A673 (cell line): ENCODE measurements at regions not wholly inside any gene's neighbourhood (a gene's known extent, or its start where the extent isn't known, plus 50 kb on each side); places are given as distances from the start of the nearest gene placed in this dataset.

ENCODE experiments used
- BruUV-seq: library from RNA; stranded (reverse); fragments of 400-500 nt; replicated peaks from 2 replicates; lab custom pipeline; 2021; lab: Mats Ljungman, UMichigan
- CTCF ChIA-PET: fragments of 300-600 bp; sonication (Branson Sonifier 250); formaldehyde crosslinking; loops from one replicate; lab custom pipeline; 2022; ENCODE audit warnings: antibody characterized with exemption; lab: Charles Lee
- POLR2A ChIA-PET: fragments of 300-600 bp; sonication (Branson Sonifier 250); formaldehyde crosslinking; loops from one replicate; lab custom pipeline; 2022; ENCODE audit warnings: antibody characterized with exemption; ENCODE audit not compliant: low non-redundant PET; lab: Charles Lee
- DNase-seq: peaks from one replicate; pipeline ENCODE4 v3.0.0-alpha.2; 2015; ENCODE audit warnings: low spot score
- H3K27ac ChIP-seq: fragments of 200-600 bp; sonication (generic); 2 replicates; pipeline ENCODE4 v1.5.1; 2016; ENCODE audit warnings: mixed run types, low read depth, mild to moderate bottlenecking, mixed read lengths, antibody characterized with exemption, low read length; ENCODE audit not compliant: poor library complexity, severe bottlenecking
- H3K27me3 ChIP-seq: fragments of 200-600 bp; sonication (generic); replicated peaks from 2 replicates; pipeline ENCODE4 v1.6.1; 2017; ENCODE audit warnings: mixed run types, low read depth, mild to moderate bottlenecking, mixed read lengths, antibody characterized with exemption, low read length; ENCODE audit not compliant: insufficient read depth, poor library complexity
- H3K36me3 ChIP-seq: fragments of 200-600 bp; sonication (generic); 2 replicates; pipeline ENCODE4 v1.6.1; 2016; ENCODE audit warnings: mixed run types, mild to moderate bottlenecking, mixed read lengths, antibody characterized with exemption, low read length; ENCODE audit not compliant: insufficient read depth, poor library complexity, severe bottlenecking
- H3K4me1 ChIP-seq: fragments of 200-600 bp; sonication (generic); 2 replicates; pipeline ENCODE4 v1.6.1; 2017; ENCODE audit warnings: mixed run types, mild to moderate bottlenecking, mixed read lengths, antibody characterized with exemption, low read length; ENCODE audit not compliant: insufficient read depth, poor library complexity, severe bottlenecking
- H3K4me3 ChIP-seq: fragments of 200-600 bp; sonication (generic); 2 replicates; pipeline ENCODE4 v1.5.1; 2016; ENCODE audit warnings: low read depth, mixed run types, mild to moderate bottlenecking, mixed read lengths, low read length; ENCODE audit not compliant: poor library complexity, severe bottlenecking
- H3K9me3 ChIP-seq: fragments of 200-600 bp; sonication (generic); 2 replicates; pipeline ENCODE4 v1.6.1; 2016; ENCODE audit warnings: mixed run types, low read depth, mild to moderate bottlenecking, mixed read lengths, antibody characterized with exemption, low read length; ENCODE audit not compliant: poor library complexity, severe bottlenecking
- EZH2 ChIP-seq: fragments of 200-600 bp; sonication (generic); IDR thresholded peaks from 2 replicates; pipeline ENCODE4 v1.6.1; 2017; ENCODE audit warnings: borderline replicate concordance, low read depth, mild to moderate bottlenecking, mixed read lengths, antibody characterized with exemption, low read length; ENCODE audit not compliant: poor library complexity, severe bottlenecking
- intact Hi-C: fragments of 100-400 bp; cut with micrococcal nuclease; formaldehyde crosslinking; loops from one replicate; pipeline ENCODE4 v1.10.0; 2022; ENCODE audit not compliant: unreplicated experiment
- TF ChIP-seq, protein P1 (sequence below): fragments of 300-800, 200-600 bp; sonication (generic); conservative IDR thresholded peaks from 2 replicates; pipeline ENCODE4 v1.5.1; 2017; ENCODE audit warnings: low read depth, mild to moderate bottlenecking, antibody characterized with exemption, low read length, moderate library complexity, mixed read lengths

DNA sequence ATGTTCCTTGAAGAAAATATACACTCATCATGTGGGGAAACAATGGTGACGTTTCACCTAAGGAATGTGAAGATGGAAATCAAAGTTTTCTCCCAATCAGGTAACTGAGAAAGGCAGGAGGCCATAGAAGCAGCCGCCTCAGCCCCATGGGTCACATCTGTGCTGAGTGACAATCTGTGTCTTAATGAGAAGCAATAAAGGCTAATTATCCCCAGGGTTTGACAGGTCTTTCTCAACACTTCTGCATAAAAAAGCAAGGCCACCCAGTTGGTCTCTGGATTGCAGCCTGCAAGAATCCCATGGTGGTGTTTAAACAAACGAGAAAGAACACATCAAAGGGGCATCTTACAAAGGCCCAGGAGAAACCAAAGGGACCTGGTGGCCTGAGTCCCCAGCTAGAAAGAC lies 91.1 kb upstream of the TNS3 start:
- CTCF ChIA-PET: no interaction called here
- TF ChIP-seq, protein P1, sequence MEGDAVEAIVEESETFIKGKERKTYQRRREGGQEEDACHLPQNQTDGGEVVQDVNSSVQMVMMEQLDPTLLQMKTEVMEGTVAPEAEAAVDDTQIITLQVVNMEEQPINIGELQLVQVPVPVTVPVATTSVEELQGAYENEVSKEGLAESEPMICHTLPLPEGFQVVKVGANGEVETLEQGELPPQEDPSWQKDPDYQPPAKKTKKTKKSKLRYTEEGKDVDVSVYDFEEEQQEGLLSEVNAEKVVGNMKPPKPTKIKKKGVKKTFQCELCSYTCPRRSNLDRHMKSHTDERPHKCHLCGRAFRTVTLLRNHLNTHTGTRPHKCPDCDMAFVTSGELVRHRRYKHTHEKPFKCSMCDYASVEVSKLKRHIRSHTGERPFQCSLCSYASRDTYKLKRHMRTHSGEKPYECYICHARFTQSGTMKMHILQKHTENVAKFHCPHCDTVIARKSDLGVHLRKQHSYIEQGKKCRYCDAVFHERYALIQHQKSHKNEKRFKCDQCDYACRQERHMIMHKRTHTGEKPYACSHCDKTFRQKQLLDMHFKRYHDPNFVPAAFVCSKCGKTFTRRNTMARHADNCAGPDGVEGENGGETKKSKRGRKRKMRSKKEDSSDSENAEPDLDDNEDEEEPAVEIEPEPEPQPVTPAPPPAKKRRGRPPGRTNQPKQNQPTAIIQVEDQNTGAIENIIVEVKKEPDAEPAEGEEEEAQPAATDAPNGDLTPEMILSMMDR: no peak
- TF ChIP-seq EZH2: no peak
- intact Hi-C loops: no loop called here
- no TSS peak for BruUV-seq
- POLR2A ChIA-PET: no interaction called here
- H3K27ac ChIP-seq: no peak overlapping the region
- DNase-seq: no peak
- H3K9me3 ChIP-seq: peaks cover 4% of the 10 kb centered on the region
- H3K27me3 ChIP-seq: no peaks in the 10 kb centered on the region
- H3K36me3 ChIP-seq: no peaks in the 10 kb centered on the region
- H3K4me3 ChIP-seq: no peak overlapping the region
- no peaks in the 10 kb centered on the region for H3K4me1 ChIP-seq

DNA sequence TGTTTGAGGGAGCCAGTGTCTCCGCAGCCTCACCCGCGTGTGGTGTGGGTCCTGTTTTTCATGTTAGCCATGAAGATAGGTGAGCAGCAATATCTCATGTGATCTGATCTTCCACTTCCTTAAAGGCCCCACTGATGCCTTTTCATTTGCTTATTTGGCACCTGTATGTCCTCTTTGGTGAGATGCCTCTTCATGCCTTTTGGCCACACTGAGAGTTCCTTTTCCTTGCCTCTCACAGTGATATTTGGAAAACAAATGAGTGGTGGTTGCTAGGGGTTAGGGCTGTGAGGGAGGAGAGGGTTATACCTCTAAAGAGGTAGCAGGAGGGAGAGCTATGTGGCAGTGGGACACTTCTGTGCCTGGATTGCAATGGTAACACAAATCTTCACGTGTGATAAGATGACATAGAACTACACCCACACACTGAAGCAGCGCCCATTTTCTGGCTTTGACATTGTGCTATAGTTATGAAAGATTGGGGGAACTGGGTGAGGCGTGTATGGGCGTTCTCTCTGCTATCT lies 90.4 kb upstream of the TNS3 start:
- Histone ChIP-seq H3K36me3 (no peaks in the 10 kb centered on the region), H3K27me3 (no peaks in the 10 kb centered on the region), H3K4me1 (no peaks in the 10 kb centered on the region), H3K9me3 (peaks cover 4% of the 10 kb centered on the region), H3K4me3 (no peak overlapping the region), H3K27ac (no peak overlapping the region)
- TF ChIP-seq, protein P1: no peak
- no peak for TF ChIP-seq EZH2
- ChIA-PET POLR2A (no interaction called here), CTCF (no interaction called here)
- intact Hi-C loops: no loop called here
- BruUV-seq: no TSS peak
- DNase-seq: no peak

DNA sequence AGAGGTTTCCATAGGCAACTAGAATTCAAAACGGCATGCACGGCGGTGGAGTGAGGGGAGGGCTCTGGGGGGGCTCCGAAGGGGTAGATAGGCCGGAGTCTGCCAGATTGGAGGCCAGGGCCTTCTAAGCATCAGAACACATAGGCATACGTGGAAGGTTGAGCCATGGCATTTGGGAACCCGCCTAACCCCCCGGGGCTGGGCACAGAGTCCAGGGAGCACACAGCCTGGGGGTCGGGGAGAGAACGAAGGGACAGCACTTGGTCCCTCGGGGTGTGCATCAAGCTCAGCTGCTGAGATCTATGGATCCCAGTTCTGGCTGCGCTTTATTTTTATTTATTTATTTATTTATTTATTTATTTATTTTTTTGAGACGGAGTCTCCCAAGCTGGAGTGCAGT lies 89.4 kb upstream of the TNS3 start:
- Histone ChIP-seq H3K4me3 (no peak overlapping the region), H3K9me3 (no peaks in the 10 kb centered on the region), H3K27me3 (no peaks in the 10 kb centered on the region), H3K4me1 (no peaks in the 10 kb centered on the region), H3K36me3 (no peaks in the 10 kb centered on the region), H3K27ac (no peak overlapping the region)
- TF ChIP-seq EZH2: no peak
- TF ChIP-seq, protein P1: no peak
- BruUV-seq: no TSS peak
- no peak for DNase-seq
- intact Hi-C loops: no loop called here
- ChIA-PET POLR2A (no interaction called here), CTCF (no interaction called here)
